K562 (cell line): ENCODE measurements at regions not wholly inside any gene's neighbourhood (a gene's known extent, or its start where the extent isn't known, plus 50 kb on each side); places are given as distances from the start of the nearest gene placed in this dataset.

Source experiments
- ATAC-seq: fragments of 200-7000 bp; cut with Tn5 transposase; 3 replicates; pipeline ENCODE4 v1.9.1; 2020; ENCODE audit warnings: moderate library complexity
- BruUV-seq: library from RNA; stranded (reverse); fragments of 400-500 nt; replicated peaks from 2 replicates; lab custom pipeline; 2021; lab: Mats Ljungman, UMichigan
- CTCF ChIA-PET: fragments of 300-600 bp; formaldehyde crosslinking; extraction: SDS; loops from one replicate; lab custom pipeline; 2021; ENCODE audit warnings: low intra/inter-chr PET ratio; lab: Yijun Ruan, JAX
- POLR2A ChIA-PET: fragments of 300-600, 350-650 bp; sonication (Branson Sonifier 250); formaldehyde crosslinking; extraction: SDS; loops from one replicate; lab custom pipeline; 2021; ENCODE audit warnings: antibody characterized with exemption, inconsistent platforms; lab: Yijun Ruan, JAX
- DNase-seq, 4 experiments: peaks; one replicate each; pipeline versions ENCODE4 v3.0.0 to v3.0.0-alpha.2; 2011 to 2018; ENCODE audit warnings: low spot score in 3 of 4, mixed read lengths in 3 of 4; ENCODE audit errors: extremely low read depth in 1 of 4
- FAIRE-seq: peaks from 2 replicates; lab custom pipeline; 2011; peaks lifted over from hg19 to GRCh38; lab: Jason Lieb, UNC
- H2AFZ ChIP-seq: 2 replicates; pipeline ENCODE4 v1.6.0; 2011; ENCODE audit warnings: low read depth, low read length, control low read depth, inconsistent platforms
- H3K27ac ChIP-seq: fragments of 200-600 bp; 3 replicates; pipeline ENCODE4 v1.8.0; 2011; ENCODE audit warnings: low read depth, mild to moderate bottlenecking, control low read depth, inconsistent platforms, low read length, moderate library complexity, mixed read lengths; ENCODE audit errors: extremely low read depth
- H3K27me3 ChIP-seq, 2 experiments: fragments of 300-600 bp in 1 of 2; 2 replicates in 1 of 2; 3 replicates in 1 of 2; pipeline versions ENCODE4 v1.6.0 to v1.8.0; 2011; ENCODE audit warnings: inconsistent platforms in 2 of 2, low read length in 2 of 2, mild to moderate bottlenecking in 1 of 2, mixed read lengths in 1 of 2, moderate library complexity in 1 of 2; ENCODE audit not compliant: control insufficient read depth in 2 of 2, insufficient read depth in 2 of 2
- H3K36me3 ChIP-seq: fragments of 300-600 bp; 3 replicates; pipeline ENCODE4 v1.8.0; 2011; ENCODE audit warnings: mild to moderate bottlenecking, low read length, inconsistent platforms; ENCODE audit not compliant: control insufficient read depth, insufficient read depth
- H3K4me1 ChIP-seq, 2 experiments: fragments of 200-600 bp in 1 of 2; replicated peaks in 1 of 2; 2 replicates in 1 of 2; 3 replicates in 1 of 2; pipeline versions ENCODE4 v1.5.1 to v1.8.0; 2011; ENCODE audit warnings: inconsistent platforms in 2 of 2, low read length in 2 of 2, mild to moderate bottlenecking in 1 of 2, mixed read lengths in 1 of 2, moderate library complexity in 1 of 2; ENCODE audit not compliant: control insufficient read depth in 2 of 2, insufficient read depth in 2 of 2
- H3K4me2 ChIP-seq: 2 replicates; pipeline ENCODE4 v1.6.1; 2011; ENCODE audit warnings: low read length, control low read depth, inconsistent platforms, mixed read lengths; ENCODE audit not compliant: insufficient read depth
- H3K4me3 ChIP-seq: fragments of 200-600 bp; sonication (generic), shearing (Covaris generic); 2 replicates; pipeline ENCODE4 v1.5.1; 2016; ENCODE audit warnings: control low read depth, inconsistent platforms
- H3K79me2 ChIP-seq: fragments of 200-600 bp; 3 replicates; pipeline ENCODE4 v1.8.0; 2011; ENCODE audit warnings: low read length, inconsistent platforms; ENCODE audit not compliant: control insufficient read depth, insufficient read depth
- H3K9ac ChIP-seq, 2 experiments: 2 replicates each; pipeline versions ENCODE4 v1.6.0 to v1.6.1; 2011; ENCODE audit warnings: low read depth in 2 of 2, low read length in 2 of 2, control low read depth in 1 of 2, inconsistent platforms in 1 of 2, mild to moderate bottlenecking in 1 of 2, mixed read lengths in 1 of 2; ENCODE audit not compliant: insufficient read depth in 1 of 2
- H3K9me1 ChIP-seq: one replicate; pipeline ENCODE4 v1.6.0; 2011; ENCODE audit warnings: inconsistent platforms, mild to moderate bottlenecking, low read length, moderate library complexity; ENCODE audit not compliant: control insufficient read depth, insufficient read depth
- H3K9me3 ChIP-seq: replicated peaks from 2 replicates; pipeline ENCODE4 v1.5.1; 2011; ENCODE audit warnings: low read depth, low read length, inconsistent platforms; ENCODE audit not compliant: control insufficient read depth, insufficient read depth
- H4K20me1 ChIP-seq: replicated peaks from 2 replicates; pipeline ENCODE4 v1.6.1; 2011; ENCODE audit warnings: low read length, inconsistent platforms, mixed read lengths; ENCODE audit not compliant: control insufficient read depth, insufficient read depth
- CHD4 ChIP-seq: fragments of 200-600 bp; sonication (generic); IDR thresholded peaks from 3 replicates; pipeline ENCODE4 v1.6.1; 2012; ENCODE audit warnings: low read depth, mild to moderate bottlenecking, mixed read lengths, low read length, inconsistent platforms; ENCODE audit not compliant: insufficient read depth, insufficient replicate concordance, poor library complexity, severe bottlenecking
- DACH1 ChIP-seq: fragments of 450-650 bp; IDR thresholded peaks from 2 replicates; pipeline ENCODE4 v1.6.1; 2018; ENCODE audit not compliant: partially characterized antibody
- ELK1 ChIP-seq: sonication (generic); formaldehyde crosslinking; IDR thresholded peaks from 2 replicates; pipeline ENCODE4 v1.8.1; 2022; ENCODE audit warnings: missing genetic modification reagents
- GTF2E2 ChIP-seq: fragments of 200-800 bp; sonication (Bioruptor generic); IDR thresholded peaks from 2 replicates; pipeline ENCODE4 v1.6.1; 2016; ENCODE audit warnings: missing genetic modification characterization, missing compliant biosample characterization
- HCFC1 ChIP-seq: IDR thresholded peaks from 2 replicates; pipeline ENCODE4 v1.6.1; 2012; ENCODE audit warnings: low read depth, low read length, improper control_type of control experiment
- HDAC2 ChIP-seq: fragments of 450-650 bp; IDR thresholded peaks from 2 replicates; pipeline ENCODE4 v1.6.1; 2016; ENCODE audit warnings: mild to moderate bottlenecking
- HDAC6 ChIP-seq: IDR thresholded peaks from 2 replicates; pipeline ENCODE4 v1.6.1; 2012; ENCODE audit warnings: low read depth, mild to moderate bottlenecking, control low read depth, inconsistent platforms, low read length, moderate library complexity
- MCM3 ChIP-seq: fragments of 450-650 bp; IDR thresholded peaks from 2 replicates; pipeline ENCODE4 v1.6.1; 2016
- MXI1 ChIP-seq: IDR thresholded peaks from 2 replicates; pipeline ENCODE4 v1.6.1; 2011; ENCODE audit warnings: low read depth, mild to moderate bottlenecking, improper control_type of control experiment, low read length
- NEUROD1 ChIP-seq: fragments of 150-350 bp; IDR thresholded peaks from 2 replicates; pipeline ENCODE4 v1.6.1; 2014; ENCODE audit warnings: borderline replicate concordance, low read length, low read depth; ENCODE audit not compliant: partially characterized antibody
- NKRF ChIP-seq: fragments of 450-650 bp; IDR thresholded peaks from 2 replicates; pipeline ENCODE4 v1.6.1; 2016; ENCODE audit warnings: borderline replicate concordance
- POLR2H ChIP-seq: IDR thresholded peaks from 2 replicates; pipeline ENCODE4 v1.6.1; 2016; ENCODE audit warnings: missing genetic modification characterization, low read depth, mild to moderate bottlenecking, control low read depth, missing compliant biosample characterization, moderate library complexity
- RBM39 ChIP-seq: fragments of 200-400 bp; formaldehyde crosslinking; optimal IDR thresholded peaks from 2 replicates; pipeline ENCODE3; 2018; ENCODE audit warnings: low read depth, low read length
- SMC3 ChIP-seq: conservative IDR thresholded peaks from 2 replicates; pipeline ENCODE4 v1.6.1; 2011; ENCODE audit warnings: low read depth, low read length, improper control_type of control experiment; ENCODE audit not compliant: insufficient read depth
- TCF3 ChIP-seq: sonication (generic); formaldehyde crosslinking; IDR thresholded peaks from 2 replicates; pipeline ENCODE4 v1.4.0; 2020; ENCODE audit warnings: mild to moderate bottlenecking, missing genetic modification reagents
- TEAD2 ChIP-seq: fragments of 450-650 bp; IDR thresholded peaks from 2 replicates; pipeline ENCODE4 v1.6.1; 2016; ENCODE audit warnings: missing genetic modification characterization, control low read depth, missing compliant biosample characterization
- ZC3H11A ChIP-seq: IDR thresholded peaks from 2 replicates; pipeline ENCODE4 v1.6.1; 2012; ENCODE audit warnings: low read depth, low read length, improper control_type of control experiment
- ZNF780A ChIP-seq: fragments of 250-450 bp; sonication (Bioruptor Pico); IDR thresholded peaks from 2 replicates; pipeline ENCODE4 v1.5.0; 2021; ENCODE audit warnings: mild to moderate bottlenecking
- WGBS: fragments of 100-300 bp; shearing (Covaris generic); methylation state at CpG from one replicate; pipeline ENCODE4 v1.1.6; 2016; ENCODE audit warnings: low coverage, mixed read lengths; ENCODE audit not compliant: insufficient coverage; ENCODE audit errors: missing lambda C conversion rate; 5-methylcytosine and 5-hydroxymethylcytosine counted together
- in situ Hi-C: fragments of 300-500 bp; cut with MboI; formaldehyde crosslinking; loops from 4 replicates; pipeline ENCODE4 v1.15.0; 2018; ENCODE audit warnings: inconsistent platforms, mixed read lengths
- intact Hi-C: fragments of 100-400 bp; cut with micrococcal nuclease; formaldehyde crosslinking; loops from 2 replicates; pipeline ENCODE4 v1.14.2; 2022

GRCh38 chr15:87733541-87733941, 523.0 kb downstream of the NTRK3 start (continued):
- TF ChIP-seq NEUROD1 (no peak), POLR2H (no peak), GTF2E2 (tag) (no peak), RBM39 (no peak), MCM3 (no peak), DACH1 (no peak), ZC3H11A (no peak), SMC3 (no peak)
- TF ChIP-seq, all 486 proteins: peak for 0

- Histone ChIP-seq H3K4me1 (peaks cover 0 to 8% of the 10 kb centered on the region in 2 experiments; a peak in 1 of 5 replicates), H3K9me3 (no peaks in the 10 kb centered on the region), H3K27ac (no peak overlapping the region), H3K27me3 (no peaks in the 10 kb centered on the region; a peak in 1 of 5 replicates), H3K9ac (no peak overlapping the region), H3K79me2 (no peaks in the 10 kb centered on the region), H2AFZ (no peak overlapping the region), H3K9me1 (no peaks in the 10 kb centered on the region), H3K4me2 (no peak overlapping the region), H3K36me3 (no peaks in the 10 kb centered on the region), H4K20me1 (no peaks in the 10 kb centered on the region), H3K4me3 (no peak overlapping the region)
- peak; percentile 55 for ATAC-seq
- no TSS peak for BruUV-seq
- intact Hi-C loops: no loop called here
- CTCF ChIA-PET: no interaction called here
- FAIRE-seq: peak; percentile 6
- POLR2A ChIA-PET: interaction anchor here (0.6 kb wide), 1 partner anchor 32 kb away, joined by 3 read pairs; no protein-coding TSS in a partner anchor
- in situ Hi-C loops: no loop called here
- 13% methylated on average over 3 of the region's 4 CpGs for WGBS
- DNase-seq: no peak
- TF ChIP-seq HDAC2: no peak
- no peak for TF ChIP-seq CHD4
- TF ChIP-seq ZNF780A: no peak
- TF ChIP-seq MXI1: no peak
- TF ChIP-seq ELK1 (CRISPR knock-in tag): no peak
- TF ChIP-seq HDAC6: no peak
- TF ChIP-seq TEAD2: no peak
- no peak for TF ChIP-seq HCFC1
- no peak for TF ChIP-seq TCF3
- TF ChIP-seq NKRF: no peak
These were observed 523.6 kb downstream of the NTRK3 start for GRCh38 chr15:87732976-87733375.
